ENCODE measurements at regions not wholly inside any gene's neighbourhood (a gene's known extent, or its start where the extent isn't known, plus 50 kb on each side); places are given as distances from the start of the nearest gene placed in this dataset.
A peak's percentile ranks its signal among the peaks of the same experiment; 100 is the strongest.

DNA sequence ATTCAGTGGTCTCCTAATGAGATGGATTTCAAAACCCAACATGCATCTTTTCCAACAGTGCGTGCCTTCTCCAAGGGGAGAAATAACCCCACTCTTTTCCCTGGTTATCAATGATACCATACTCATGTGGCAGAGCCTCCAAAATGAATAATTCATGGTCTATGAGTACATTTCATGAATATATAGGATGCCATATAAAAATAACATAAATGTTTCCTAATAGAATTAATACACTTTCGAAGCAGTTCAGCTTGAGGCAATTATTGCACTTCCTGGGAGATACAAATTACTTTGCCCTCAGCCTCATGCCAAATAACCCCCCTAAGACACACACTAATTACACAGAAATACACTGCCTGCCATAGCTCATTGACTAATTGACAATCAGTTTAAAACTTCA is 318.6 kb downstream of the ZSWIM6 start:
- Histone ChIP-seq H3K4me3 (ENCODE audit: low read length in 2 of 2) (no peak overlapping the region), H3K9ac (ENCODE audit: low read depth in 1 of 2, low read length in 2 of 2) (no peak overlapping the region), H3K27me3 (ENCODE audit: control insufficient read depth in 2 of 2, insufficient read depth in 2 of 2, low read length in 2 of 2) (no peaks in the 10 kb centered on the region), H3K9me3 (ENCODE audit: control insufficient read depth in 2 of 2, low read length in 2 of 2) (no peaks in the 10 kb centered on the region), H3K4me1 (ENCODE audit: control insufficient read depth in 2 of 2, insufficient read depth in 2 of 2, low read length in 2 of 2) (no peaks in the 10 kb centered on the region), H3K27ac (ENCODE audit: low read depth in 2 of 2, low read length in 2 of 2) (no peak overlapping the region), H3K36me3 (ENCODE audit: control insufficient read depth in 2 of 2, insufficient read depth in 2 of 2, low read length in 2 of 2) (no peaks in the 10 kb centered on the region)

DNA sequence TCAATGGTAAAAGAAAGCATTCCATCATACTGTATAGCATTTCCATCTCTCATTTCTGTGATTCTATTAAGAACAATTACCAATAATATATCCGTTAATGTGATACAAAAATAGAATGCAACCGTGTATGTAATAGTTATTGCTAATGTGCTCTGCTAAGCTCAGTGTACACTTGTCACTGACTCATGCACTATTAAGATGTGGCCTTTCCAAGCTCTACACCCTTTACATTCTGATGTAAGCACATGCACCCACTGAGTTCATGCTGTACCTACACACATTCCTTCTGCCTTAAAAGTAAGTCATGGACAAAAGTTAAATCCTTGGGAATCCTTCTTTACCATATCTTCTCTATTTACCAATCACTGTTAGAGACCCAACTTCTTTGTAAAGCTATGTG is 319.1 kb downstream of the ZSWIM6 start:
- Histone ChIP-seq H3K27me3 (ENCODE audit: control insufficient read depth in 2 of 2, insufficient read depth in 2 of 2, low read length in 2 of 2) (no peaks in the 10 kb centered on the region), H3K4me1 (ENCODE audit: control insufficient read depth in 2 of 2, insufficient read depth in 2 of 2, low read length in 2 of 2) (no peaks in the 10 kb centered on the region), H3K9me3 (ENCODE audit: control insufficient read depth in 2 of 2, low read length in 2 of 2) (no peaks in the 10 kb centered on the region), H3K27ac (ENCODE audit: low read depth in 2 of 2, low read length in 2 of 2) (no peak overlapping the region), H3K9ac (ENCODE audit: low read depth in 1 of 2, low read length in 2 of 2) (no peak overlapping the region), H3K4me3 (ENCODE audit: low read length in 2 of 2) (no peak overlapping the region), H3K36me3 (ENCODE audit: control insufficient read depth in 2 of 2, insufficient read depth in 2 of 2, low read length in 2 of 2) (no peaks in the 10 kb centered on the region)

DNA sequence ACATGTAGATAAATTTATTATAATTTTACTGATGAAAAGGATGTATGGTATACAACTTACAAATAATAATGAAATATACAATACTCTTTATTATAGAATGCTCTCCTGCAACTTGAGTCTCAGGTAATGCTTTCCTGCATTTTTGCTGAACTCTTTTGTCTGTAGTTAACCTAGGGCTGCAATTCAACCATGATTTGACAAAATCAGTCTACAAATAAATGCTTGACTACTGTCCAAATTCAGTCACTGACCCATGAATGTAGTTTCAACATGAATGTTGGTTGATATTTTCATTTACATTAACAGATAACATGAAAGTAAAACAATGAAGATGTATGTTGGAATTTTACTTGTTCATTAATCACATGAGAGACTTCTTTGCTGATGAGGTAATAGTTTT is 320.9 kb downstream of the ZSWIM6 start:
- Histone ChIP-seq H3K27me3 (ENCODE audit: control insufficient read depth in 2 of 2, insufficient read depth in 2 of 2, low read length in 2 of 2) (no peaks in the 10 kb centered on the region), H3K4me1 (ENCODE audit: control insufficient read depth in 2 of 2, insufficient read depth in 2 of 2, low read length in 2 of 2) (no peaks in the 10 kb centered on the region)

DNA sequence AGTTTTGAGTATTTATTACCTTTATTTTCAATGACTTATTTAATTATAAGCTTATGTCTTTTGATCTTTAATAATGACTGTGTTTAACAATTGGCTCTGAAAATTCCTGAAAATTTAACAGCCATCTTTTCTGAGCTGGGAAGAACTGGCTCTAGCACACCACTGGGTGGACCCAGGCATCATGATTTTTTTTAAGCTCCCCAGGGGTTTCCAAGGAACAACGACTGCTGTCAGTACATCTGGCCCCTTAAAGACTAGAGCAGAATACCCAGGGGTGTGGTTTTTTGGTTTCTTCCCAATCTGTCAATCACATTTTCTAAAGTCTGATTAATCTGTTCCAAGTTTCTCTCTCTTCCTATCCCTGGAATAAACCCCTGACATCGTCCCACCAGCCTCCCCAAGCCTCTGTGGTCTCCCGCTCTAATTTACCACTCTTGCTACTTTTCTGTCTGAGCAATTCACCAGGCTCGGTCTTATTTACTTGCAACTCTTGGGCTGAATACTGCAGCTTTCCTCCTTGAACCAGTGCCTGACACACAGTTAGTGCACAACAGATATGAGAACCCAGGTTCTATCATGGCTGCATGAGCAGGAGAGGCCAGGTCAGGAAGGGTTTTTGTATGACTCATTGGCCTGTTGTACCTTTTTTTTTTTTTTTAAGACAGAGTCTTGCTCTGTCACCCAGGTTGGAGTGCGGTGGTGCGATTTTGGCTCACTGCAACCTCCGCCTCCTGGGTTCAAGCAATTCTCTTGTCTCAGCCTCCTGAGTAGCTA is 321.9 kb downstream of the ZSWIM6 start:
- no peak overlapping the region for H3K4me3 ChIP-seq (ENCODE audit: low read length in 2 of 2)
- no peaks in the 10 kb centered on the region for H3K9me3 ChIP-seq (ENCODE audit: control insufficient read depth in 2 of 2, low read length in 2 of 2)
- no peak overlapping the region for H3K9ac ChIP-seq (ENCODE audit: low read depth in 1 of 2, low read length in 2 of 2)
- H3K27ac ChIP-seq (ENCODE audit: low read depth in 2 of 2, low read length in 2 of 2) = no peak overlapping the region
- no peaks in the 10 kb centered on the region for H3K27me3 ChIP-seq (ENCODE audit: control insufficient read depth in 2 of 2, insufficient read depth in 2 of 2, low read length in 2 of 2)
- H3K36me3 ChIP-seq (ENCODE audit: control insufficient read depth in 2 of 2, insufficient read depth in 2 of 2, low read length in 2 of 2) = no peaks in the 10 kb centered on the region
- H3K4me1 ChIP-seq (ENCODE audit: control insufficient read depth in 2 of 2, insufficient read depth in 2 of 2, low read length in 2 of 2) = no peaks in the 10 kb centered on the region

More for the DNA sequence above, 320.9 kb downstream of the ZSWIM6 start:
- no peaks in the 10 kb centered on the region for H3K36me3 ChIP-seq (ENCODE audit: control insufficient read depth in 2 of 2, insufficient read depth in 2 of 2, low read length in 2 of 2)
- H3K4me3 ChIP-seq (ENCODE audit: low read length in 2 of 2) = no peak overlapping the region
- no peaks in the 10 kb centered on the region for H3K9me3 ChIP-seq (ENCODE audit: control insufficient read depth in 2 of 2, low read length in 2 of 2)
- H3K27ac ChIP-seq (ENCODE audit: low read depth in 2 of 2, low read length in 2 of 2) = no peak overlapping the region
- no peak overlapping the region for H3K9ac ChIP-seq (ENCODE audit: low read depth in 1 of 2, low read length in 2 of 2)

DNA sequence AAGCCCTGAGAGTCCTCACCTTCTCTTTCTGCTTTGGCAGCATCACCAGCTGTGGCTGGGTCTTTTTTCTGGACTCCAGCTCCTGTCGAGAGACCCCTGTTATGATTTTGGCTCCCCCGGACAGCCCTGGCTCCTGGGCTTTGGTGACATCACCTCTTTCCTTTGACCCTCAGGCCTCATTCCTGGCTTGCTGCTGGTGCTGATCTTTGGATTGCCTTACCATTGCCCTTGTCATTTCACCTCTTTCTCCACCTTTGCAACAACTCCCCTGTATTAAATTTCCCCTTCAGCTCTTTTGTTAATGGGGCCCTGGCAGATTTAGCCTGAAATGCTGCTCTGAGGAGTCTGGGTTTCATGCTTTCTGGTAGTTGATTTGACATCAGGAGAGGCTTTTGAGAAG is 322.8 kb downstream of the ZSWIM6 start:
- no peaks in the 10 kb centered on the region for H3K27me3 ChIP-seq (ENCODE audit: control insufficient read depth in 2 of 2, insufficient read depth in 2 of 2, low read length in 2 of 2)
- H3K4me3 ChIP-seq (ENCODE audit: low read length in 2 of 2) = no peak overlapping the region
- H3K27ac ChIP-seq (ENCODE audit: low read depth in 2 of 2, low read length in 2 of 2) = no peak overlapping the region
- H3K36me3 ChIP-seq (ENCODE audit: control insufficient read depth in 2 of 2, insufficient read depth in 2 of 2, low read length in 2 of 2) = no peaks in the 10 kb centered on the region
- H3K9me3 ChIP-seq (ENCODE audit: control insufficient read depth in 2 of 2, low read length in 2 of 2) = no peaks in the 10 kb centered on the region
- no peak overlapping the region for H3K9ac ChIP-seq (ENCODE audit: low read depth in 1 of 2, low read length in 2 of 2)
- H3K4me1 ChIP-seq (ENCODE audit: control insufficient read depth in 2 of 2, insufficient read depth in 2 of 2, low read length in 2 of 2) = no peaks in the 10 kb centered on the region

DNA sequence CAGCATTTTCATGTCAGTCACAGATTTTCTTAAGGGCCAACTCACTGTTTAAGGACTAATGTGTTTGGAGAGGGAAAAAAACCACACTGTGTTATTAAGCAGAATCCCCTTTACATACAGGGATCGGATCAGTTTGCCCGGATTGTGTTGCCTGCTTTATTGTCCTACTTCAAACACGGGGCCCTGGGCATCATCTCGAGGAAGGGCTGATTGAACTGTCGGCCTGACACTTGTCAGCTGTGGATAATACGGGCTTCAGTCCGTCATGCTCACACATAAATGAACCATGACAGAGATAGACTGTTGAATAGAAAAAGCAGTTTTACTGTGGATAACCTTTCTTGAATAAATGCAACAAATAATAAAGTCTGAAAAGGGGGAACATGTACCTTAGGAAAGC is 325.0 kb downstream of the ZSWIM6 start:
- no peak overlapping the region for H3K27ac ChIP-seq (ENCODE audit: low read depth in 2 of 2, low read length in 2 of 2)
- no peaks in the 10 kb centered on the region for H3K9me3 ChIP-seq (ENCODE audit: control insufficient read depth in 2 of 2, low read length in 2 of 2)
- no peak overlapping the region for H3K9ac ChIP-seq (ENCODE audit: low read depth in 1 of 2, low read length in 2 of 2)

DNA sequence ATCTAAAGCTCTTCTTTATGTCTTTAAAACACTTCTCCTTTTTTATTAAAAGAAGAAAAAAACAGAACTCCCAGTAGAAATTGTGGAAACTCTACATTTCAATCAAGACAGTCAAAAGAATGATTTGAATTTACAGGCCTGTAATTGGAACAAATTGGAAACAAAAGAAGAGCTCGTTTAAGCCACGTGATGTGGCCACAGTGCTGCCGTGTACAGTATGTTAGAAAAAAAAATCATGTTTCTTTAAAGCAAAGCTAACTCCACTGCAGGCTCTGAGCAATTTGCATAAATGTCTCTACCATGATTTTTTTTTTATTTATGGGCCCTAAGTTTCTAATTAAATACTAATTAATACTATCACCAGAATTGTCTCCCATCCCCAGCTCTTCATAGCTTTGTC is 325.6 kb downstream of the ZSWIM6 start:
- no peaks in the 10 kb centered on the region for H3K9me3 ChIP-seq (ENCODE audit: control insufficient read depth in 2 of 2, low read length in 2 of 2)
- no peak overlapping the region for H3K27ac ChIP-seq (ENCODE audit: low read depth in 2 of 2, low read length in 2 of 2)
- no peaks in the 10 kb centered on the region for H3K4me1 ChIP-seq (ENCODE audit: control insufficient read depth in 2 of 2, insufficient read depth in 2 of 2, low read length in 2 of 2)
- no peaks in the 10 kb centered on the region for H3K36me3 ChIP-seq (ENCODE audit: control insufficient read depth in 2 of 2, insufficient read depth in 2 of 2, low read length in 2 of 2)
- no peak overlapping the region for H3K4me3 ChIP-seq (ENCODE audit: low read length in 2 of 2)
- H3K9ac ChIP-seq (ENCODE audit: low read depth in 1 of 2, low read length in 2 of 2) = no peak overlapping the region
- H3K27me3 ChIP-seq (ENCODE audit: control insufficient read depth in 2 of 2, insufficient read depth in 2 of 2, low read length in 2 of 2) = no peaks in the 10 kb centered on the region

More for the DNA sequence above, 325.0 kb downstream of the ZSWIM6 start:
- Histone ChIP-seq H3K4me1 (ENCODE audit: control insufficient read depth in 2 of 2, insufficient read depth in 2 of 2, low read length in 2 of 2) (no peaks in the 10 kb centered on the region), H3K4me3 (ENCODE audit: low read length in 2 of 2) (no peak overlapping the region), H3K27me3 (ENCODE audit: control insufficient read depth in 2 of 2, insufficient read depth in 2 of 2, low read length in 2 of 2) (no peaks in the 10 kb centered on the region), H3K36me3 (ENCODE audit: control insufficient read depth in 2 of 2, insufficient read depth in 2 of 2, low read length in 2 of 2) (no peaks in the 10 kb centered on the region)

DNA sequence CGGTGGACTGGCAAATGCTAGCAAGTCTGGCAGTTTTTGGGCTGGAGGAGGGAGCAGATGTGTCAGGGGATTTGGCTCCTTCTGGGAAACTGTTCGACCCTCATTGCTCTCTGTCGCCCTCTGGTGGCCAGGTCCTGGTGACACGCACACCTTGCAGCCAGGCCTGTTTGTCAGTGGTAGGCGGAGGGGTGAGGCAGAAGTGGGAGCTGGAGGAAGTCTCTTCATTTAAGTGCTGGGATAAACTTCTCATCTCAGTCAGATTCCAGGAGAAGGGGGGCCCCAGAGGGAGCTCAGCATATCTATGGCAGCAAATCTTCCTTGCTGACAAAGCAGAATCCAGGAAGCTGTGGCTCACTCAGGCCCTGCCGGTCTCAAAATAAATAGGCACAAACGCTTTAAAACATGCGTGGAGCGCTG is 326.5 kb downstream of the ZSWIM6 start:
- no peak overlapping the region for H3K9ac ChIP-seq (ENCODE audit: low read depth in 1 of 2, low read length in 2 of 2)
- H3K4me1 ChIP-seq (ENCODE audit: control insufficient read depth in 2 of 2, insufficient read depth in 2 of 2, low read length in 2 of 2) = no peaks in the 10 kb centered on the region
- no peaks in the 10 kb centered on the region for H3K9me3 ChIP-seq (ENCODE audit: control insufficient read depth in 2 of 2, low read length in 2 of 2)
- no peaks in the 10 kb centered on the region for H3K36me3 ChIP-seq (ENCODE audit: control insufficient read depth in 2 of 2, insufficient read depth in 2 of 2, low read length in 2 of 2)
- no peak overlapping the region for H3K27ac ChIP-seq (ENCODE audit: low read depth in 2 of 2, low read length in 2 of 2)
- no peaks in the 10 kb centered on the region for H3K27me3 ChIP-seq (ENCODE audit: control insufficient read depth in 2 of 2, insufficient read depth in 2 of 2, low read length in 2 of 2)
- H3K4me3 ChIP-seq (ENCODE audit: low read length in 2 of 2) = no peak overlapping the region

DNA sequence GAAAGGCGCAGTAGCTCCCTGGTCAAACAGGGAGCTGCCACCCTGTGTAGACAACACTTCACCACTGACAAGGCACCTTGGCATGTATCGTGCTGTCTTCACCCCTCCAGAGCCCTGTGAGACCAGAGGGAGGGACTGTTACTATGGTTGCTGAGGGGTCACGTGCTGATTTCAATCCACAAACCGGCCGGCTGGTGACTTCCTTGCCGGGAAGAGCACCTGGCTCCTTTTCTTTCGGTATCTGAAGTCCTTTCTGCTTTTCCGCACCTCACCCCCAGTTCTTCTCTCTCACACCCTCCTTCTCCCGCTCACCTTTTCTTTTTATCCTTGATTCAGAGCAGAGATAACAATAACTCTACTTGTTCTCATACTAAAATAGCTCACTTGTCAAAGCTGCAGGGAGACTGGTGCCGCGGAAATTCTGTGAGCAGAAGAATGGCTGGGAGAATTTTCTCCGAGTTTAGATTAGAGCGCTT is 327.2 kb downstream of the ZSWIM6 start:
- no peaks in the 10 kb centered on the region for H3K9me3 ChIP-seq (ENCODE audit: control insufficient read depth in 2 of 2, low read length in 2 of 2)
- no peaks in the 10 kb centered on the region for H3K4me1 ChIP-seq (ENCODE audit: control insufficient read depth in 2 of 2, insufficient read depth in 2 of 2, low read length in 2 of 2)
- H3K9ac ChIP-seq (ENCODE audit: low read depth in 1 of 2, low read length in 2 of 2) = no peak overlapping the region
- H3K36me3 ChIP-seq (ENCODE audit: control insufficient read depth in 2 of 2, insufficient read depth in 2 of 2, low read length in 2 of 2) = no peaks in the 10 kb centered on the region
- H3K27ac ChIP-seq (ENCODE audit: low read depth in 2 of 2, low read length in 2 of 2) = no peak overlapping the region
- H3K4me3 ChIP-seq (ENCODE audit: low read length in 2 of 2) = peak overlapping the region in 1 of 2 donors; percentile 9
- no peaks in the 10 kb centered on the region for H3K27me3 ChIP-seq (ENCODE audit: control insufficient read depth in 2 of 2, insufficient read depth in 2 of 2, low read length in 2 of 2)

DNA sequence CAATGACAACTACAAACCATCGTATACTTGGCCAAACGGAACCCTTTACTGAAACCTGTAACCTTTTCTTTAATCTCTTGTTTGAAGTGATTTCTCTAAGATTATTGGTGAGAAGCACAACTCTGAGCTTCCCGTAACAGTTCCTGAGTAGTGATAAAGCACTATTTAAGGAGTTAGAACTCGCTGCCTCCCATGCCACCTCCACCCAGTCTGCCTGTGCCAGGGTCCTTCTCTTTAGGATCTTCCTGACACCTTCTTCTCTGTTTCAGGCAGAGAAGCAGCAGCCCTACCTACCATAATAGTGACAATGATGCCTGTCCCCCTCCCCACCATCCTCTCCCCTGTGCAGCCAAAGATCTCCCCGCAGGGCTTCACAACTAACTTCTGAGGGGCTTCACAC is 330.6 kb downstream of the ZSWIM6 start:
- H3K4me3 ChIP-seq (ENCODE audit: low read length in 2 of 2) = no peak overlapping the region
- H3K36me3 ChIP-seq (ENCODE audit: control insufficient read depth in 2 of 2, insufficient read depth in 2 of 2, low read length in 2 of 2) = no peaks in the 10 kb centered on the region
- H3K27me3 ChIP-seq (ENCODE audit: control insufficient read depth in 2 of 2, insufficient read depth in 2 of 2, low read length in 2 of 2) = no peaks in the 10 kb centered on the region
- no peak overlapping the region for H3K27ac ChIP-seq (ENCODE audit: low read depth in 2 of 2, low read length in 2 of 2)
- H3K9me3 ChIP-seq (ENCODE audit: control insufficient read depth in 2 of 2, low read length in 2 of 2) = no peaks in the 10 kb centered on the region
- H3K9ac ChIP-seq (ENCODE audit: low read depth in 1 of 2, low read length in 2 of 2) = no peak overlapping the region
- H3K4me1 ChIP-seq (ENCODE audit: control insufficient read depth in 2 of 2, insufficient read depth in 2 of 2, low read length in 2 of 2) = peaks cover 0 to 1% of the 10 kb centered on the region in 2 donors
